ENCODE measurements at regions not wholly inside any gene's neighbourhood (a gene's known extent, or its start where the extent isn't known, plus 50 kb on each side); places are given as distances from the start of the nearest gene placed in this dataset.
A peak's percentile ranks its signal among the peaks of the same experiment; 100 is the strongest.

DNA sequence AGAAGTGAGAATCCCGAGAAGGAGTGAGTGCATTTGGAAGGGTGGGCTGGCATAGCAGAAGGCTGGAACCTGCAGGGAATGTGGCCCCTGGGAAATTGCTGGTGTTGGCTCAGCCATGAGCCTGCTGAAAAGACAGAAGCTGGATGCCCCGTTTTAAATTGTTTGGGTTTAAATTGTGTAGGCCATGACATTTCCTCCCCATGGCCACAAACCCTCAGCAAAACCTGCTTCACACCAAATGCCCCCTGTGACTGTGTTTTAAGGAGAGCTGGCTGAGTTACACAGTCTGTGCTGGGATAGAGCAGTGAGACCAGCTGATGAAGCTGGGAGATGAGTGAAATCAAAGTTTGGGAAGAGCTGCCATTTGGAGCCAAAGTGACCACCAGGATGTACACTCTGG is 216.3 kb upstream of the RGMA start:
- no peaks in the 10 kb centered on the region for H3K4me1 ChIP-seq
- H3K4me3 ChIP-seq = no peak overlapping the region
- DNase-seq = no peak
- no peaks in the 10 kb centered on the region for H3K36me3 ChIP-seq
- no peaks in the 10 kb centered on the region for H3K9me3 ChIP-seq
- no peaks in the 10 kb centered on the region for H3K27me3 ChIP-seq
- TF ChIP-seq CTCF (IDR thresholded peaks at IDR 0.05) (no peak), POLR2A (IDR thresholded peaks at IDR 0.05) (no peak)
- no peak overlapping the region for H3K27ac ChIP-seq

DNA sequence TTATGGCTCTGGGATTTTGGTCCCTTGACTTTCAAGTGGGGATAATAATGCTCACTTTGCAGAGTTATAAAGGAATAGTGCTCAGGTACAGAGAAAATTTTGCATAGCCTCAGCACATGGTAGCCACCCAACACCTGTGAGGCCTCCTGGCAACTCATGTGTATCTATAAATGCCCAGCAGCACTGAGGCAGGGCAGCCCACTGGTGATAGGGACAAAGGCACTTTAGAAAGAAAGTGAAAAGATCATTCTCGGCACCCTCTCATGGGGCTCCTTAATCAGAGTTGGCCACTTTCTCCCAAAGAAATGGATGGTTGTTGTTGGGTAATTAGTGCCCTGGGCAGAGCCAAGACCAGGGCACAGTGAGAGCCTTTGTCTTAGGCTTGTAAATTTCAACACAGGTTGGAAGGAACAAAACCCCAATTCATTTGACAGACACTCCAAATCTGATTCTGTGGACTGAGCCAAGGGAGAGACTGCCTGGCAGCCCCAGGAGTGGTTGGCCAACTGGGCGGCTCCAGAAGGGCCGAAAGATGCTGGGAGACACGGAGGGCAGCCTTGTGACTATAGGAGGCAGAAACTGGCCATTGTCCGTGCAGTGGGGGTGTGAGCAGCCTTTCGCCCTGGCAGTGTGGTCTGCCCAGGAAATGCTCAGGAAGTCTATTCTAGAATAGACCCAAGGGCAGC is 213.2 kb upstream of the RGMA start:
- H3K27ac ChIP-seq = no peak overlapping the region
- no peak overlapping the region for H3K4me3 ChIP-seq
- DNase-seq = no peak

DNA sequence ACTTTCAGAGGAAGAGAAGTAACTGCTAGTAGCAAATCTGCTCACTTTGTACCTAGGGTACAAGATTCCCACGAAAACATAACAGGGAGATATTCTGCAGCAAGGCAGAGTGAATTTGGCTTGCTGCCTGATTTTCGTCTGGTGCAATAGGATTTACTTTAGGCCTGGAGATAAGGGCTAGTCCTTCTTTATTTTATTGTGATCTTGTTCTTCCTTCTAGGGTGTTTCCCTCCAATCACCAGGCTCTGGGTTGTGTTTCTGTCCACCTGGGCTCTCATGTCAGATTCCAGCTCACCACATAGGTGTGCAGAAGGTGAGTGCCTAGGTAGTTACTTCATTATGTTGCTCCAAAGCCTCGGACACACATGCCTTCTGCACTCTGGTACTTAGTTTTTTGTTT is 211.8 kb upstream of the RGMA start:
- H3K4me3 ChIP-seq = no peak overlapping the region
- H3K27ac ChIP-seq = no peak overlapping the region
- TF ChIP-seq POLR2A (IDR thresholded peaks at IDR 0.05) (no peak), CTCF (IDR thresholded peaks at IDR 0.05) (no peak)
- DNase-seq = no peak
- H3K9me3 ChIP-seq = no peaks in the 10 kb centered on the region
- no peaks in the 10 kb centered on the region for H3K27me3 ChIP-seq
- no peaks in the 10 kb centered on the region for H3K4me1 ChIP-seq
- H3K36me3 ChIP-seq = no peaks in the 10 kb centered on the region

More for the DNA sequence above, 213.2 kb upstream of the RGMA start:
- TF ChIP-seq CTCF (IDR thresholded peaks at IDR 0.05) (no peak), POLR2A (IDR thresholded peaks at IDR 0.05) (no peak)
- H3K36me3 ChIP-seq = no peaks in the 10 kb centered on the region
- no peaks in the 10 kb centered on the region for H3K4me1 ChIP-seq
- no peaks in the 10 kb centered on the region for H3K9me3 ChIP-seq
- no peaks in the 10 kb centered on the region for H3K27me3 ChIP-seq

- no peaks in the 10 kb centered on the region for H3K9me3 ChIP-seq
- no peaks in the 10 kb centered on the region for H3K27me3 ChIP-seq
- TF ChIP-seq CTCF (IDR thresholded peaks at IDR 0.05) (no peak), POLR2A (IDR thresholded peaks at IDR 0.05) (no peak)
- H3K36me3 ChIP-seq = no peaks in the 10 kb centered on the region
- no peak overlapping the region for H3K27ac ChIP-seq
- H3K4me1 ChIP-seq = no peaks in the 10 kb centered on the region
- no peak for DNase-seq
- H3K4me3 ChIP-seq = no peak overlapping the region
Observed at GRCh38 chr15:93299675-93300074, 210.7 kb upstream of the RGMA start.

GRCh38 chr15:93298901-93299300 is 209.9 kb upstream of the RGMA start:
- Histone ChIP-seq H3K4me3 (no peak overlapping the region), H3K4me1 (no peaks in the 10 kb centered on the region), H3K9me3 (no peaks in the 10 kb centered on the region), H3K27ac (no peak overlapping the region), H3K27me3 (no peaks in the 10 kb centered on the region), H3K36me3 (no peaks in the 10 kb centered on the region)
- DNase-seq = peak in 2 of 3 donors; percentile 59 to 66
- TF ChIP-seq CTCF (IDR thresholded peaks at IDR 0.05) = no peak
- TF ChIP-seq POLR2A (IDR thresholded peaks at IDR 0.05) = no peak
